GM23338 (cell line): ENCODE measurements at regions not wholly inside any gene's neighbourhood (a gene's known extent, or its start where the extent isn't known, plus 50 kb on each side); places are given as distances from the start of the nearest gene placed in this dataset.

Experiments
- ATAC-seq: fragments of 200-7000 bp; cut with Tn5 transposase; 3 replicates; pipeline ENCODE4 v1.9.1; 2020
- DNase-seq: peaks from one replicate; pipeline ENCODE4 v3.0.0-alpha.2; 2015; ENCODE audit warnings: low spot score
- H2AFZ ChIP-seq: fragments of 200-600 bp; sonication (generic); 2 replicates; pipeline ENCODE4 v1.8.0; 2016; ENCODE audit warnings: antibody characterized with exemption, mild to moderate bottlenecking, moderate library complexity
- H3F3A ChIP-seq: fragments of 200-600 bp; sonication (generic); replicated peaks from 2 replicates; pipeline ENCODE4 v1.8.0; 2017; ENCODE audit warnings: antibody characterized with exemption, mixed run types, low read depth
- H3K27ac ChIP-seq: fragments of 200-600 bp; sonication (generic); 2 replicates; pipeline ENCODE4 v1.6.1; 2016; ENCODE audit warnings: low read depth
- H3K27me3 ChIP-seq: fragments of 200-600 bp; sonication (generic); 2 replicates; pipeline ENCODE4 v1.8.0; 2016; ENCODE audit warnings: mild to moderate bottlenecking, mixed run types, moderate library complexity; ENCODE audit not compliant: insufficient read depth
- H3K36me3 ChIP-seq: fragments of 200-600 bp; sonication (generic); 2 replicates; pipeline ENCODE4 v1.8.0; 2016; ENCODE audit warnings: mild to moderate bottlenecking; ENCODE audit not compliant: insufficient read depth
- H3K4me1 ChIP-seq: fragments of 200-600 bp; sonication (generic); 2 replicates; pipeline ENCODE4 v1.8.0; 2016; ENCODE audit warnings: mild to moderate bottlenecking, moderate library complexity; ENCODE audit not compliant: insufficient read depth
- H3K4me2 ChIP-seq: fragments of 200-600 bp; sonication (generic); 2 replicates; pipeline ENCODE4 v1.7.1; 2017; ENCODE audit warnings: mixed run types
- H3K4me3 ChIP-seq: fragments of 200-600 bp; sonication (generic); 2 replicates; pipeline ENCODE4 v1.6.1; 2016; ENCODE audit warnings: mixed run types
- H3K79me2 ChIP-seq: fragments of 200-600 bp; sonication (generic); replicated peaks from 2 replicates; pipeline ENCODE4 v1.8.0; 2017; ENCODE audit warnings: mild to moderate bottlenecking; ENCODE audit not compliant: insufficient read depth
- H3K9me2 ChIP-seq: fragments of 200-600 bp; sonication (generic); 2 replicates; pipeline ENCODE4 v1.8.0; 2017; ENCODE audit not compliant: insufficient read depth
- H4K20me1 ChIP-seq: fragments of 200-600 bp; sonication (generic); replicated peaks from 2 replicates; pipeline ENCODE4 v1.8.0; 2017; ENCODE audit warnings: mild to moderate bottlenecking; ENCODE audit not compliant: insufficient read depth
- H3K27ac Mint-ChIP-seq: 2 replicates; pipeline ENCODE4 v1.8.0; 2020; ENCODE audit warnings: inconsistent platforms, mild to moderate bottlenecking, moderate library complexity, mixed read lengths
- H3K27me3 Mint-ChIP-seq: 3 replicates; pipeline ENCODE4 v1.8.0; 2022; ENCODE audit warnings: low read depth, mild to moderate bottlenecking, moderate library complexity, mixed read lengths, inconsistent platforms; ENCODE audit not compliant: insufficient read depth, poor library complexity
- H3K36me3 Mint-ChIP-seq: 3 replicates; pipeline ENCODE4 v1.8.0; 2021; ENCODE audit warnings: low read depth, mild to moderate bottlenecking, inconsistent platforms, moderate library complexity, mixed read lengths
- H3K4me1 Mint-ChIP-seq: 3 replicates; pipeline ENCODE4 v1.8.0; 2020; ENCODE audit warnings: mild to moderate bottlenecking, inconsistent platforms, mixed read lengths
- H3K4me3 Mint-ChIP-seq: 3 replicates; pipeline ENCODE4 v1.8.0; 2021; ENCODE audit warnings: moderate library complexity, mild to moderate bottlenecking, inconsistent platforms, mixed read lengths
- H3K9me3 Mint-ChIP-seq: 3 replicates; pipeline ENCODE4 v1.8.0; 2020; ENCODE audit warnings: moderate library complexity, mild to moderate bottlenecking, inconsistent platforms, mixed read lengths
- CREB1 ChIP-seq: fragments of 250-450 bp; sonication (Bioruptor Pico); IDR thresholded peaks from 2 replicates; pipeline ENCODE4 v1.5.0; 2020; ENCODE audit warnings: low read depth, mild to moderate bottlenecking, moderate library complexity
- EZH2 ChIP-seq: fragments of 200-600 bp; sonication (generic); IDR thresholded peaks from one replicate; pipeline ENCODE4 v1.8.0; 2017; ENCODE audit warnings: antibody characterized with exemption, mild to moderate bottlenecking, low read depth; ENCODE audit not compliant: unreplicated experiment
- EZH2phosphoT487 ChIP-seq: fragments of 200-600 bp; sonication (generic); IDR thresholded peaks from one replicate; pipeline ENCODE4 v1.8.1; 2018; ENCODE audit warnings: antibody characterized with exemption; ENCODE audit not compliant: unreplicated experiment
- JUNB ChIP-seq: IDR thresholded peaks from one replicate; pipeline ENCODE4 v1.6.1; 2016; ENCODE audit warnings: antibody characterized with exemption; ENCODE audit not compliant: unreplicated experiment
- NANOG ChIP-seq: IDR thresholded peaks from 2 replicates; pipeline ENCODE4 v1.6.1; 2016; ENCODE audit warnings: antibody characterized with exemption, borderline replicate concordance
- POLR2AphosphoS5 ChIP-seq: IDR thresholded peaks from 2 replicates; pipeline ENCODE4 v1.6.1; 2016; ENCODE audit warnings: antibody characterized with exemption, low read depth
- STAT1 ChIP-seq: IDR thresholded peaks from one replicate; pipeline ENCODE4 v1.6.1; 2016; ENCODE audit warnings: antibody characterized with exemption; ENCODE audit not compliant: unreplicated experiment
- ZNF114 ChIP-seq: fragments of 250-450 bp; sonication (Bioruptor Pico); IDR thresholded peaks from 2 replicates; pipeline ENCODE4 v1.5.0; 2020; ENCODE audit warnings: mild to moderate bottlenecking, moderate library complexity
- ZNF331 ChIP-seq: fragments of 250-450 bp; sonication (Bioruptor Pico); IDR thresholded peaks from 2 replicates; pipeline ENCODE4 v1.5.0; 2020; ENCODE audit warnings: low read depth, mild to moderate bottlenecking, moderate library complexity
- TF ChIP-seq, protein P1 (sequence below): IDR thresholded peaks from one replicate; pipeline ENCODE4 v1.6.1; 2018; ENCODE audit warnings: antibody characterized with exemption; ENCODE audit not compliant: unreplicated experiment
- TF ChIP-seq, protein P2 (sequence below), 2 experiments: fragments of 200-600 bp in 1 of 2; sonication (generic) in 1 of 2; conservative IDR thresholded peaks; 2 replicates each; pipeline versions ENCODE4 v1.5.1 to v1.6.1; 2016 to 2017; ENCODE audit warnings: antibody characterized with exemption in 2 of 2, low read depth in 2 of 2, mild to moderate bottlenecking in 2 of 2, moderate library complexity in 1 of 2
- TF ChIP-seq, protein P3 (sequence below): IDR thresholded peaks from 2 replicates; pipeline ENCODE4 v1.6.1; 2016; ENCODE audit warnings: antibody characterized with exemption
- TF ChIP-seq, protein P4 (sequence below): fragments of 250-450 bp; sonication (Bioruptor Pico); IDR thresholded peaks from 2 replicates; pipeline ENCODE4 v1.5.0; 2020; ENCODE audit warnings: mild to moderate bottlenecking, moderate library complexity

GRCh38 chr5:143896966-143897365 lies 85.0 kb downstream of the HMHB1 start:
- Histone ChIP-seq H3F3A (no peaks in the 10 kb centered on the region), H3K79me2 (no peaks in the 10 kb centered on the region), H2AFZ (no peak overlapping the region), H3K9me2 (0 out of 2 replicates have a peak, but pooled peaks cover 4% of the 10 kb centered on the region), H3K27ac (no peak overlapping the region), H3K27me3 (no peaks in the 10 kb centered on the region), H3K4me1 (no peaks in the 10 kb centered on the region), H3K4me3 (no peak overlapping the region), H3K36me3 (no peaks in the 10 kb centered on the region), H4K20me1 (no peaks in the 10 kb centered on the region), H3K4me2 (no peak overlapping the region)
- DNase-seq (no peak), ATAC-seq (no peak)
- H3K27me3 Mint-ChIP-seq, result peaks cover 4% of the 10 kb centered on the region
- H3K27ac Mint-ChIP-seq, result no peak overlapping the region
- peaks cover 7% of the 10 kb centered on the region; the same call in 2 of the 3 replicates for H3K4me1 Mint-ChIP-seq
- H3K9me3 Mint-ChIP-seq, result no peaks in the 10 kb centered on the region
- no peak for TF ChIP-seq POLR2AphosphoS5
- no peak for TF ChIP-seq STAT1
- no peak for TF ChIP-seq EZH2phosphoT487
- TF ChIP-seq, protein P1, sequence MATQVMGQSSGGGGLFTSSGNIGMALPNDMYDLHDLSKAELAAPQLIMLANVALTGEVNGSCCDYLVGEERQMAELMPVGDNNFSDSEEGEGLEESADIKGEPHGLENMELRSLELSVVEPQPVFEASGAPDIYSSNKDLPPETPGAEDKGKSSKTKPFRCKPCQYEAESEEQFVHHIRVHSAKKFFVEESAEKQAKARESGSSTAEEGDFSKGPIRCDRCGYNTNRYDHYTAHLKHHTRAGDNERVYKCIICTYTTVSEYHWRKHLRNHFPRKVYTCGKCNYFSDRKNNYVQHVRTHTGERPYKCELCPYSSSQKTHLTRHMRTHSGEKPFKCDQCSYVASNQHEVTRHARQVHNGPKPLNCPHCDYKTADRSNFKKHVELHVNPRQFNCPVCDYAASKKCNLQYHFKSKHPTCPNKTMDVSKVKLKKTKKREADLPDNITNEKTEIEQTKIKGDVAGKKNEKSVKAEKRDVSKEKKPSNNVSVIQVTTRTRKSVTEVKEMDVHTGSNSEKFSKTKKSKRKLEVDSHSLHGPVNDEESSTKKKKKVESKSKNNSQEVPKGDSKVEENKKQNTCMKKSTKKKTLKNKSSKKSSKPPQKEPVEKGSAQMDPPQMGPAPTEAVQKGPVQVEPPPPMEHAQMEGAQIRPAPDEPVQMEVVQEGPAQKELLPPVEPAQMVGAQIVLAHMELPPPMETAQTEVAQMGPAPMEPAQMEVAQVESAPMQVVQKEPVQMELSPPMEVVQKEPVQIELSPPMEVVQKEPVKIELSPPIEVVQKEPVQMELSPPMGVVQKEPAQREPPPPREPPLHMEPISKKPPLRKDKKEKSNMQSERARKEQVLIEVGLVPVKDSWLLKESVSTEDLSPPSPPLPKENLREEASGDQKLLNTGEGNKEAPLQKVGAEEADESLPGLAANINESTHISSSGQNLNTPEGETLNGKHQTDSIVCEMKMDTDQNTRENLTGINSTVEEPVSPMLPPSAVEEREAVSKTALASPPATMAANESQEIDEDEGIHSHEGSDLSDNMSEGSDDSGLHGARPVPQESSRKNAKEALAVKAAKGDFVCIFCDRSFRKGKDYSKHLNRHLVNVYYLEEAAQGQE, result no peak
- TF ChIP-seq NANOG, result no peak
- TF ChIP-seq CREB1 (CRISPR knock-in tag), result no peak
- TF ChIP-seq, protein P2, sequence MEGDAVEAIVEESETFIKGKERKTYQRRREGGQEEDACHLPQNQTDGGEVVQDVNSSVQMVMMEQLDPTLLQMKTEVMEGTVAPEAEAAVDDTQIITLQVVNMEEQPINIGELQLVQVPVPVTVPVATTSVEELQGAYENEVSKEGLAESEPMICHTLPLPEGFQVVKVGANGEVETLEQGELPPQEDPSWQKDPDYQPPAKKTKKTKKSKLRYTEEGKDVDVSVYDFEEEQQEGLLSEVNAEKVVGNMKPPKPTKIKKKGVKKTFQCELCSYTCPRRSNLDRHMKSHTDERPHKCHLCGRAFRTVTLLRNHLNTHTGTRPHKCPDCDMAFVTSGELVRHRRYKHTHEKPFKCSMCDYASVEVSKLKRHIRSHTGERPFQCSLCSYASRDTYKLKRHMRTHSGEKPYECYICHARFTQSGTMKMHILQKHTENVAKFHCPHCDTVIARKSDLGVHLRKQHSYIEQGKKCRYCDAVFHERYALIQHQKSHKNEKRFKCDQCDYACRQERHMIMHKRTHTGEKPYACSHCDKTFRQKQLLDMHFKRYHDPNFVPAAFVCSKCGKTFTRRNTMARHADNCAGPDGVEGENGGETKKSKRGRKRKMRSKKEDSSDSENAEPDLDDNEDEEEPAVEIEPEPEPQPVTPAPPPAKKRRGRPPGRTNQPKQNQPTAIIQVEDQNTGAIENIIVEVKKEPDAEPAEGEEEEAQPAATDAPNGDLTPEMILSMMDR (conservative IDR thresholded peaks at IDR 0.05; ENCODE audit: low read depth in 2 of 2), result no peak
- no peak for TF ChIP-seq JUNB
- TF ChIP-seq, protein P3, sequence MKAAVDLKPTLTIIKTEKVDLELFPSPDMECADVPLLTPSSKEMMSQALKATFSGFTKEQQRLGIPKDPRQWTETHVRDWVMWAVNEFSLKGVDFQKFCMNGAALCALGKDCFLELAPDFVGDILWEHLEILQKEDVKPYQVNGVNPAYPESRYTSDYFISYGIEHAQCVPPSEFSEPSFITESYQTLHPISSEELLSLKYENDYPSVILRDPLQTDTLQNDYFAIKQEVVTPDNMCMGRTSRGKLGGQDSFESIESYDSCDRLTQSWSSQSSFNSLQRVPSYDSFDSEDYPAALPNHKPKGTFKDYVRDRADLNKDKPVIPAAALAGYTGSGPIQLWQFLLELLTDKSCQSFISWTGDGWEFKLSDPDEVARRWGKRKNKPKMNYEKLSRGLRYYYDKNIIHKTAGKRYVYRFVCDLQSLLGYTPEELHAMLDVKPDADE, result no peak
- TF ChIP-seq, protein P4, sequence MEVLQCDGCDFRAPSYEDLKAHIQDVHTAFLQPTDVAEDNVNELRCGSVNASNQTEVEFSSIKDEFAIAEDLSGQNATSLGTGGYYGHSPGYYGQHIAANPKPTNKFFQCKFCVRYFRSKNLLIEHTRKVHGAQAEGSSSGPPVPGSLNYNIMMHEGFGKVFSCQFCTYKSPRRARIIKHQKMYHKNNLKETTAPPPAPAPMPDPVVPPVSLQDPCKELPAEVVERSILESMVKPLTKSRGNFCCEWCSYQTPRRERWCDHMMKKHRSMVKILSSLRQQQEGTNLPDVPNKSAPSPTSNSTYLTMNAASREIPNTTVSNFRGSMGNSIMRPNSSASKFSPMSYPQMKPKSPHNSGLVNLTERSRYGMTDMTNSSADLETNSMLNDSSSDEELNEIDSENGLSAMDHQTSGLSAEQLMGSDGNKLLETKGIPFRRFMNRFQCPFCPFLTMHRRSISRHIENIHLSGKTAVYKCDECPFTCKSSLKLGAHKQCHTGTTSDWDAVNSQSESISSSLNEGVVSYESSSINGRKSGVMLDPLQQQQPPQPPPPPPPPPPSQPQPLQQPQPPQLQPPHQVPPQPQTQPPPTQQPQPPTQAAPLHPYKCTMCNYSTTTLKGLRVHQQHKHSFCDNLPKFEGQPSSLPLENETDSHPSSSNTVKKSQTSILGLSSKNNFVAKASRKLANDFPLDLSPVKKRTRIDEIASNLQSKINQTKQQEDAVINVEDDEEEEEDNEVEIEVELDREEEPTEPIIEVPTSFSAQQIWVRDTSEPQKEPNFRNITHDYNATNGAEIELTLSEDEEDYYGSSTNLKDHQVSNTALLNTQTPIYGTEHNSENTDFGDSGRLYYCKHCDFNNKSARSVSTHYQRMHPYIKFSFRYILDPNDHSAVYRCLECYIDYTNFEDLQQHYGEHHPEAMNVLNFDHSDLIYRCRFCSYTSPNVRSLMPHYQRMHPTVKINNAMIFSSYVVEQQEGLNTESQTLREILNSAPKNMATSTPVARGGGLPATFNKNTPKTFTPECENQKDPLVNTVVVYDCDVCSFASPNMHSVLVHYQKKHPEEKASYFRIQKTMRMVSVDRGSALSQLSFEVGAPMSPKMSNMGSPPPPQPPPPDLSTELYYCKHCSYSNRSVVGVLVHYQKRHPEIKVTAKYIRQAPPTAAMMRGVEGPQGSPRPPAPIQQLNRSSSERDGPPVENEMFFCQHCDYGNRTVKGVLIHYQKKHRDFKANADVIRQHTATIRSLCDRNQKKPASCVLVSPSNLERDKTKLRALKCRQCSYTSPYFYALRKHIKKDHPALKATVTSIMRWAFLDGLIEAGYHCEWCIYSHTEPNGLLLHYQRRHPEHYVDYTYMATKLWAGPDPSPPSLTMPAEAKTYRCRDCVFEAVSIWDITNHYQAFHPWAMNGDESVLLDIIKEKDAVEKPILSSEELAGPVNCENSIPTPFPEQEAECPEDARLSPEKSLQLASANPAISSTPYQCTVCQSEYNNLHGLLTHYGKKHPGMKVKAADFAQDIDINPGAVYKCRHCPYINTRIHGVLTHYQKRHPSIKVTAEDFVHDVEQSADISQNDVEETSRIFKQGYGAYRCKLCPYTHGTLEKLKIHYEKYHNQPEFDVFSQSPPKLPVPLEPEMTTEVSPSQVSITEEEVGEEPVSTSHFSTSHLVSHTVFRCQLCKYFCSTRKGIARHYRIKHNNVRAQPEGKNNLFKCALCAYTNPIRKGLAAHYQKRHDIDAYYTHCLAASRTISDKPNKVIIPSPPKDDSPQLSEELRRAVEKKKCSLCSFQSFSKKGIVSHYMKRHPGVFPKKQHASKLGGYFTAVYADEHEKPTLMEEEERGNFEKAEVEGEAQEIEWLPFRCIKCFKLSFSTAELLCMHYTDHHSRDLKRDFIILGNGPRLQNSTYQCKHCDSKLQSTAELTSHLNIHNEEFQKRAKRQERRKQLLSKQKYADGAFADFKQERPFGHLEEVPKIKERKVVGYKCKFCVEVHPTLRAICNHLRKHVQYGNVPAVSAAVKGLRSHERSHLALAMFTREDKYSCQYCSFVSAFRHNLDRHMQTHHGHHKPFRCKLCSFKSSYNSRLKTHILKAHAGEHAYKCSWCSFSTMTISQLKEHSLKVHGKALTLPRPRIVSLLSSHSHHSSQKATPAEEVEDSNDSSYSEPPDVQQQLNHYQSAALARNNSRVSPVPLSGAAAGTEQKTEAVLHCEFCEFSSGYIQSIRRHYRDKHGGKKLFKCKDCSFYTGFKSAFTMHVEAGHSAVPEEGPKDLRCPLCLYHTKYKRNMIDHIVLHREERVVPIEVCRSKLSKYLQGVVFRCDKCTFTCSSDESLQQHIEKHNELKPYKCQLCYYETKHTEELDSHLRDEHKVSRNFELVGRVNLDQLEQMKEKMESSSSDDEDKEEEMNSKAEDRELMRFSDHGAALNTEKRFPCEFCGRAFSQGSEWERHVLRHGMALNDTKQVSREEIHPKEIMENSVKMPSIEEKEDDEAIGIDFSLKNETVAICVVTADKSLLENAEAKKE, result no peak
- TF ChIP-seq ZNF114 (CRISPR knock-in tag), result no peak
- TF ChIP-seq ZNF331 (CRISPR knock-in tag), result no peak
- no peak for TF ChIP-seq EZH2
- H3K36me3 Mint-ChIP-seq, result no peaks in the 10 kb centered on the region
- H3K4me3 Mint-ChIP-seq, result no peak overlapping the region
